ENCODE measurements at regions not wholly inside any gene's neighbourhood (a gene's known extent, or its start where the extent isn't known, plus 50 kb on each side); places are given as distances from the start of the nearest gene placed in this dataset.

DNA sequence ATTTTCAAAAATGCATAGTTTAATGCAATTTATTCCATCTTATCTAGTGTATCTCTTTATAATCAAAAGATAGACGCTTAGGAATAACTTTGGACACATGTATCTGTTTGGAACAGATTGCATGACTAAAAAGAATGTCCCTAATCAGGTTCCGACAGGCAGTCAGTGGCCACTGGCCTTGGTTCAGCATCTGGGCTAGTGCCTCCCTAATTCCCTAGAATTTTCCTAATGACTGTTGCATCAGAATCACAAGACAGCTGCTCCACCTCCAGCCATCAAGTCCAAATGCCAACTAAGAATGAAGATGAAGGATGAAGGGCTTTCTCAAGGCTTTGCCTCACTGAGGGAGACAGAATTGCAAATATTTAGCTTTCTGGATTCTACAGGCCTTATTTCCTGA, 173.8 kb downstream of the EFNB2 start:
- no peak overlapping the region for H3K4me3 ChIP-seq (ENCODE audit: low read length)

DNA sequence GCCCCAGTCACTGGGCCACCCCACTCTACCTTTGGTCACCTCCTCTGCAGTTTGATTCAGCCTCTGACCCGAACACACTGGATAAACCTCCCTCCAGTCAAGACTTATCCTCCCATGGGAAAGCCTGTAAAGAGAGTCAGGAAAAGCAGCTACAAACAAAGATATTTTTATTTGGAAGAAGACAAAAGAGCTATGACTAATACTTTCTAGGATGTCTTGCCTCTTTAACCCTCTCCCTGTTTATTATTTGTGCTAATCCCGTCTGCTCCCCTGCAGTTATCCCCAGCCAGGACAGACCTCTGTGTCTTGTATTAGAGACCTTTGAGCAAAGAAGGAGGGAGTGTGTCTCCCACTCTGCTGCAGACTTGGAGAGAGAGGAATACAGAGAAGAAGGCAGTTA, 178.3 kb downstream of the EFNB2 start:
- no peak for TF ChIP-seq CTCF (conservative IDR thresholded peaks at IDR 0.05; ENCODE audit: low read depth, low read length)
- DNase-seq (ENCODE audit: low read depth) = no peak
- H3K4me3 ChIP-seq (ENCODE audit: low read length) = no peak overlapping the region

More for the DNA sequence above, 173.8 kb downstream of the EFNB2 start:
- no peak for TF ChIP-seq CTCF (conservative IDR thresholded peaks at IDR 0.05; ENCODE audit: low read depth, low read length)
- no peak for DNase-seq (ENCODE audit: low read depth)

GRCh38 chr13:106355866-106356265, 179.6 kb downstream of the EFNB2 start:
- TF ChIP-seq CTCF (conservative IDR thresholded peaks at IDR 0.05; ENCODE audit: low read depth, low read length) = no peak
- H3K4me3 ChIP-seq (ENCODE audit: low read length) = no peak overlapping the region
- no peak for DNase-seq (ENCODE audit: low read depth)

DNA sequence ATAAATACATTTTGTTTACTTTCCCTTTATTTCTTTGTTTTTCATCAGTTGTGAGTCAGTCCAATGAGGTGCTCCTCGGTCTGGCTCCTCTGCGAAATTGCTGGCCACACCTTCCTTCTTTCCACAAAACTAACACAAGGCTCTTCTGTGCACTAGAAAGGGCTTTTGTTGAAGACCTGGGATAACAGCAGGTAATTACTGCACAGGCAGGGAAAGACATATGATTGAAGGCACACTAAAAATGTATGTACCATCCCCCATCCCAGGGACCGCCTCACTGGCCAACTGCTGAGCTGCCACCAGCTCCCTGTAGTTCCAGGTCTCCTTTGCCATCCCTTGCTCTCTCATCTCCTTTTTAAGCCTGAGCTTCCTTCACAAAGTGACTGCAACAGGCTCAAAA, 180.5 kb downstream of the EFNB2 start:
- H3K4me3 ChIP-seq (ENCODE audit: low read length) = no peak overlapping the region
- DNase-seq (ENCODE audit: low read depth) = no peak
- TF ChIP-seq CTCF (conservative IDR thresholded peaks at IDR 0.05; ENCODE audit: low read depth, low read length) = no peak

DNA sequence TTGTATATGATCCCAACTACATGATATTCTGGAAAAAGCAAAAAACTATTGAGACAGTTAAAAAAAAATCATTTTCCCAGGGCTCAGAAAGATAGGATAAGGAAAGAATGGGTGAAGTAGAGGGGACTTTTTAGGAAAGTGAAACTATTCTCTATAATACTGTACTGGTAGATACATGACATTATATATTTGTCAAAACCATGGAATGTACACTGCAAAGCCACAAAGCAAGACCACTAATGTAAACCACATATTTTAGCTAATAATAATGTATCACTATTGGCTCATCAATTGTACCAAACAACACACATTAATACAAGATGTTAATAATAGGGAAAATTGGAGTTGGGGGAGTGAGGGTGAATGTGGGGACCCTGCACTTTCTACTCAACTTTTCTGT, 182.6 kb downstream of the EFNB2 start:
- DNase-seq (ENCODE audit: low read depth) = no peak
- H3K4me3 ChIP-seq (ENCODE audit: low read length) = no peak overlapping the region
- TF ChIP-seq CTCF (conservative IDR thresholded peaks at IDR 0.05; ENCODE audit: low read depth, low read length) = no peak

DNA sequence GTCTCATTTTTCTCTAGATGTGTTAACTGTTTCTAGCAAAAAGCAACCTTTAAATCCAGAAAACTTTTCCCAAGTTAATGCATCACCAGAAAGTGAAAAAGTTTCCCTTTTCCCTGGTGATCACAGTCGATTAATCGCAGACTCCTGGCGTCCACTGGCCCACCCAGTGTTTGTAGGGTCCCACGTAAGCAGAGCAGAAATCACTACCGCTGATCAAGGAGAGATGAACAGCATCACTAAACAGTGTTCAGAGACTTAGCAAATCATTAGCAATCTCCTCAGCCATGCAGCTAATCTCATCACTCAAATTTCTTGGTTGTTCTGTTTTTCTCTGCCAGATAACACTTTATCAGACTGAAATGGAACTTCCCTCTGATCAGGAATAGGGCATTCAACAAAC, 184.2 kb downstream of the EFNB2 start:
- TF ChIP-seq CTCF (conservative IDR thresholded peaks at IDR 0.05; ENCODE audit: low read depth, low read length) = no peak
- no peak overlapping the region for H3K4me3 ChIP-seq (ENCODE audit: low read length)
- no peak for DNase-seq (ENCODE audit: low read depth)

GRCh38 chr13:106350208-106350607, 185.3 kb downstream of the EFNB2 start:
- H3K4me3 ChIP-seq (ENCODE audit: low read length) = no peak overlapping the region
- no peak for DNase-seq (ENCODE audit: low read depth)
- no peak for TF ChIP-seq CTCF (conservative IDR thresholded peaks at IDR 0.05; ENCODE audit: low read depth, low read length)

All from retinal pigment epithelial cell (primary cell).